Activated CD4-positive, alpha-beta T cell treated with anti-CD3 and anti-CD28 coated beads for 24 hours (primary cell): ENCODE measurements at regions not wholly inside any gene's neighbourhood (a gene's known extent, or its start where the extent isn't known, plus 50 kb on each side); places are given as distances from the start of the nearest gene placed in this dataset.
"Not testable (repeated sequence)": the region's sequence is repeated elsewhere in the genome, so short reads cannot be mapped to it uniquely, and the experiment has no call there.

Experiments
- DNase-seq, 2 donors: peaks; one replicate each; pipeline ENCODE4 v3.0.0-alpha.2; 2020; ENCODE audit warnings: low read depth in 2 of 2

DNA sequence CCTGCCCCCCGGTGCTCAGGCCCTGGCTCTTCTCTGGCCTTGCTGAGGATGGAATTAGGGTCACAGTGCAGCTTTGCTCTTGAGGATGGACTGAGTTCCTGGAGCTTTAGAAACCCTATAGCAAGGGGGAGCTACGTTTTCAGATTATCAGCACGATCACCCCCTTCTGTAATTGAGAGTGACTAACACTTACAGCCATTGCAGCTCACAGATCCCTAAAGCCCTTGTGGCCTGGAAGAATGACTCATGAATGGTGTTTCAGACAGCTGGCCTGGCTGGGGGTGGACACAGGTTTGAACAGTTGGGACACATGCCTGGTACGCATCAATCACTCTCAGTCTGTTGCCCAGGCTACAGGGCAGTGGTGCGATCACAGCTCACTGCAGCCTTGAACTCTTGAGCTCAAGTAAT lies 79.7 kb upstream of the IGFBP5 start:
- DNase-seq, result no peak

DNA sequence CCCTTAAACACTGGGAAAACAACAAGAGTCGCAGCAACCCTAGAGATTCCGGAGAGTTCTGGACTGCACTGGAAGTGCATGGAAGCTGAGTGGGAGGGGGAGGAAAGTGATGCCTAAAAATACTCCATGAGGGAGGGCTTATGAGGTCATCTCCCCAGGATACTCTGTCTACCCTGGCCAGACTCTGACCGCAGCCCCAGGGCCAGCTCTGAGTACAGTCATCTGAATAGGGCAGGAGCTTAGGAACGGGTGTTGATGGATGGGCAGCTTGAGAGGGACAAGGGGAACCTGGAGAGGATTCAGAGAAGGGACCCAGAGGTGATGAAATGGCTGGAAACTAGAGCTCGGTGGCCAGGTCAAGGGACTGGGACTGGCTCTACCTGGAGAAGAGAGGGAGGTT lies 79.3 kb upstream of the IGFBP5 start:
- DNase-seq, result no peak

DNA sequence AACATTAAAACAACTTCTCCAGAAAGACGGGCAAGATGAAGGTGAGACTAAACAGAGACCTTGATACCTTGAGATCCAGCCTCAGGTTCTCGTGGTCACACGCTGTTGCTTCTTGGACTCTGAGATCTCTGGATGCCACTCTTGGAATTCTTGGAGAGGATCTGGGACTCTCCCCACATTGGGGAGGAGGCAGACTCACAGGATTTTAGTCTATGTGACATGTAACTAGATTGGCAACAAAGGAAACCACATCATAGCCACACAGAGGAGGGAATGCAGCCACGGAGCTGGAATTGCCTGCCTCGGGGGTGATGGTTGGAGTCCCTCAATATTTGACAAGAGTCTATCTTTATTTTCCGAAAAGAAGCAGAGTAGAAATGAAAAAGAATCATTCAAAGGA lies 78.8 kb upstream of the IGFBP5 start:
- DNase-seq, result no peak

DNA sequence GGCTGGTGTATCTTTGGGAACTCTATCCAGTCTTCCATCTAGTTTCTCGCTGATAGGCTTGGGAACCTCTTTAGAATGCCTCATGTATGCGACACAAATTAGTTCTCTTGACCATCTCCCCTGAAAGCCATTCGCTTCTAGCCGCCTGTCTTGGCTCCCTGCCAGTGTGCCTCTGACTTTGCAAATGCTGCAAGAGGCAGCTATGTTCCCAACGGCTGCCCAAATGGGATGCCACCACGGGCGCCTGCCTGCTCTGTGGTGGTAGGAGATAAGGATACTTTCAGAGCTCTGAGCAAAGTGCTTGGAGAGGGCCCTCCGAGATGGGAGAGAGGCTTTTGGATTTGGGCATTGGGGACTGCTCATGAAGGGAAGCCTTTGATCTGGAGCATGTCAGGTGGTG lies 77.7 kb upstream of the IGFBP5 start:
- no peak for DNase-seq

DNA sequence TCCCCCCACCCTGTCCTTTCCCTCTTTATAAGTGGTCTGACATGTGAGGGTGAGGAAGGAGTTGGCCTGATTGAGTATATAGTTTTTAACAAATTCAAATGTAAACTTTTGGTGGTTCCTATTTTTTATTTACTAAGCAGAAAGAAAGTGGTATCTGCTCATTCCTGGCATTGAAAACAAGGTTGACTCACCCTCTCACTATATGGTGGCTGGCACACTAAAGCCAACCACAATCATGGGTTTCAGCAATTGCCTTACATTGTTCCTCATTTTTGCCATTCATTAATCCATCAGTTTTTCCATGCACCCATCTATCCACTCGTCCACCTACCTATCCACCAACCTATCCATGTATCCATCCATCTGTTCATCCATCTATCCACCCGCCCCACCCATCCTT lies 75.4 kb upstream of the IGFBP5 start:
- no peak for DNase-seq

DNA sequence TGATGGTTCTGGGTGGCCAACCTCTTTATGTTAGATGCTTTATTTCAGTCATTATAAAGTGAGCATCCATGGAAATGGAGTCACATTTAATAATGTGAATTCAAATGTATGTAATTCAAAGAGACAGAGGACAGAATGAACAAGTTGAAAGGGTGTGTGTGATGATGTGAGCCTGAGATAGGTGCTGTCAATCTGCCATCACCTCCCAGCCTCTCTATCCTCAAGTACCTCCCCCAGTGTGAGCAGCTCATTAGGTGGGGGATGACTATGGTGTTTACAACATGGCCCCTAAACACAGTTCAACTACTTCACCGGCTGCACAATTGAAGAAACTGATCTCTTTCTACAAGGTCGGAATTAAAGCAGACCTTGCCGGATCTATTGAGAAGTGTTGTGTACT lies 74.7 kb upstream of the IGFBP5 start:
- DNase-seq, result no peak

DNA sequence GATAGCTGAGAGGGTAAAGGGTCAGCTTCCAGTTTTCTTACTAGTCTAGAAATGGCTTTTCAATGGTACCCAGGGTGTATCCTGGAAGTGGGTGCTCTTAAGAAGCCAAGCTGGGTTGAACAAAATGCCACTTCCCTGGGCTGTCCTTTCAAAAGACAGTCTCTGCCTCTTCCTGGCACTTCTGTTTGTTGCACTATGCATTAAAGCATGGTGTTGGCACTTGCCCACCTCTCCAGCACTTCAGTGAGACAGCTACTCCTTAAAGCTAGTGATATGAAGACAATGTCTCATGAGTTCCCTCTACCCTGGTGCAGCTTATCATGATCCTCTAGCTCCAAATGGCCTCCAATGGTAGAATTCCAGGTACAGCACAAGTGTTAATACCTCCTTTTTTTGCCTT lies 74.3 kb upstream of the IGFBP5 start:
- DNase-seq, result no peak

DNA sequence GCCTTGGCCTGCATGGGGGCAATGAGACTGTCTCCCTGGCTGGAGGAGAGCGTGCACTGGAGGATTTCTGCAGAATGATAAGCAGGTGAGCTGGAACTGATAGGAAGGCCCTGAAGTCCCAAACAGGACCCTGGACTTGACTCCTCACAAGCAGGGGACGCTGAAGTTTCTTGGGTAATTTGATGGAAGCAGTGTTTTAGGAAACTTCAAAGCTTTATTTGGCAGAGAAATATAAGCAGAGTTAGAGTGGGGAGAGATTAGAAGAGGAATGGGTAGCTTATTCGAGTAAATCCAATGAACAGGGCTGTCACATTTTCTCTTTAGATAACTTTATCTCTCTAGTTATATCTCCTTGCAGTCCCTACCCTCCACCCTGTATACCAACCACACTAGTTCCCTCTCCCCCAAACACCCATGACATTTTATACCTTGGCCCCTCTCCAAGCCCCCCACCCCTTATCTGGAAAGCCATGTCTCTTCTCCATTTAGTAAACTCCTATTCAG lies 73.6 kb upstream of the IGFBP5 start:
- DNase-seq, result no peak

DNA sequence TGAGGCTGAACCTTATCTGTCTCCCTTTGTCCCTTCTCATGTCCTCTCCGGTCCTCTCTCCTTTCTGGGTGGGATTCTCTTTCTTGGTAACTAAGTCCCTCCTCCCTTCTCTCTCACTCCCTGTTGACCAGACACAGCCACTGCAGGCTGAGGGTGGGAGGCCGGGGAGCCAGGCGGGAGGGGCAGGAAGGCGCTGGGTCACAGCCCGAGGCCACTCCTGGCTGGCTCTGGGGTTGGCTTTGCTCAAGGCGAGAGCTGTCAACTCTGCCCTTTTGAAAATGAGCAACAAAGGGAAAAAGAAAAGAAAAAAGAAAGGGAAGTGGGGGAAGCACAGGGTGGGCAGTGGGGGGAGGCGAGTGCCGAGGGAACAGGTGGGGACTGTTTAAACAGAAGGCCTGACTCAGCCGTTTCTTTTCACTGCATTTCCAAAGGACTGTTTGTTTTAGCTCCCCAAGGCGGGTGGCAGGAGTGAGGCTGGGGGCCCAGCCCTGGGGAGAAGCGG lies 70.5 kb upstream of the IGFBP5 start:
- DNase-seq, result no peak

DNA sequence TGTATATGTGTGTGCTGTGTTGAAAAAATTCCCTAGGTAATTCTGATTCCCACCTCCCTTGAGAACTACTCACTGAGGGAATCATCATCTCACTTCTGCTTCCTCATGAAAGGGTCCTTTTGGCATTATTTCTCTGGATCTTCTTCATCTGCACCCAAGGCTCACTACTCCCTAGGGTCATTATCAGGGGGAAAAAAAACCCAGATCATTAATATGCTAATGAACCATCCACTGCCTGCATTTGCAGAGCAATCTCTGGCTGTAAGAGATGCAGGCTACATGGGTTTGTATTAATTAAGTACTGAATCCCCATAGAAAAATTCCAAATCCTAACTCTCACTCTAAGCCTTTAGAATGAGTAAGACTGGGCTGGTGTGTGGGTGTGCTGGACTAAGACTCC lies 68.0 kb upstream of the IGFBP5 start:
- no peak for DNase-seq

DNA sequence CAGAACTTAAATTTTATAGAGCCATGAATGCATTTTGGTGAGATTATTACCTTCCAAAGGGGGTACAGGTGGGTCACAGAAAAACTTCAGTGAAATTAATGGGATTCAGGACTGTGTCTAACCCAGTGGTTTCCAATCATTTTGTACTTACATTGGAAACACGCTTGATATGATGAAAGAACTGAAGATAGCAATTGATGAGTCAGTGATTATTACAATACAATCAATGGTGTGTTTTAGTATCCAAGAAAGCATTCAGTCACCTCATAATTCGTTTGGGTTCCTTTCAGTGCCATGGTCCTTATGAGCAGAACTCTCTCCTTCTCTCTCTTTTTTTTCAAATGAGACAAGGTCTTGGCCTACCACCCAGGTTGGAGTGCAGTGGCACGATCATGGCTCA lies 66.5 kb upstream of the IGFBP5 start:
- no peak for DNase-seq

DNA sequence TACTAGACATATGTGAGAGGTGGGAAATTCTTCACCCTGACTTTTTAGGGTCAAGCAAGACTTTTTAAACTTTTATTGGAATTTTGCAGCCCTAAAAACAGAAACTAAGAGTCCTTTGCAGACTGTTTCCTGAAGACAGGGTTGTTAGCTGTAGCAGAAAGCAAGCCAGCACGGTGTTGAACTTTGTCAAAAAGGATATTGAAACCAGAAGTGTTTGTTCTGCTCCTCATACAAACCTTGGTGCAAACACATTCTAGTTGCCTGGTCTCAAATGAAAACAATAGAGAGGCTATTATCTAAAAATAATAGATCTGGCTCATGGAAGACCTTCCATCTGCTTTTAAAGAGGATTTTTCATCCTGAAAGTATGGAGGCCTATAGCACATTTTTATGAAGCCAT lies 65.8 kb upstream of the IGFBP5 start:
- DNase-seq, result no peak

DNA sequence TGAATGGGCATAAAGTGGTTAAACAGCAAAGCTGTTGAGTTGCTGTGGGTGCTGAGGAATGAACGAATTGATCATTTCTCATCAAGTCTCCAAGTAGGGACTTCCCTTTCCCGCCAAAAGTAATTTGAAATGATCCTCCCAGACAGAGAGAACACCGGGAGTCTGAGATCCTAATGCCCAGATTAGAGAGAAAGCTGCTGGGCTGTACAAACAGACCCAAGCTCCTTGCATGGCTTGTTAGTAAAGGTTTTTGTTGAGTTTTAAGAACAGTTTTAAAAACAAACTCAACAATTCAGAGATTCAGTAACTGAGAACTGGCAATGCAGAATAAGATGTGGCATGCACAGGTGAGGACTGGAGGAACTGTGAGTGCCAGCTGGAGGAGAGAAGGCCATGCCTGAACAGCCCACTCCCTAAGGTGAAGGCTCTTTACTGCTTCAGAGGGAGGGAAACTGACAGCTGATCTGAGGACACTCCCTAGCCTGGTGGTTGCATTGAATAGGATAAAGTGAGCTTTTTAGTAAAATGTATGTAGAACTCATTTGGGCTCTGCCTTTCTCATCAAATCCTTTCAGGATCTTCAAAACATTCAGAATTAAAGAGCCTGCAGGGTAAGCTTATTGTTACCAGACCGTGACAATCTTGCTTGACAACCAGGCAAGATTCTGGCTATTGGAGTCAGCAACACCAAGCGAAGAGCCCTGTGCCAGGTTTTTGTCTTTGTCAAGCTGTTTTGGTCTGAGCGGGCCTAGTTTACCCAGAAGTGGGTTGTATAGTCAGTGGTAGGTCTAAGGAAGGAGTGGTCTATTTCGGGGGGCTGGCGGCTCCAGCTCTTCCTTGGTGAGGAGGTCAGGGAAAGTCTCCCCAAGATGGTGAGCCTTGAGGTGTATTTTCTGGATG lies 63.2 kb upstream of the IGFBP5 start:
- no peak for DNase-seq

DNA sequence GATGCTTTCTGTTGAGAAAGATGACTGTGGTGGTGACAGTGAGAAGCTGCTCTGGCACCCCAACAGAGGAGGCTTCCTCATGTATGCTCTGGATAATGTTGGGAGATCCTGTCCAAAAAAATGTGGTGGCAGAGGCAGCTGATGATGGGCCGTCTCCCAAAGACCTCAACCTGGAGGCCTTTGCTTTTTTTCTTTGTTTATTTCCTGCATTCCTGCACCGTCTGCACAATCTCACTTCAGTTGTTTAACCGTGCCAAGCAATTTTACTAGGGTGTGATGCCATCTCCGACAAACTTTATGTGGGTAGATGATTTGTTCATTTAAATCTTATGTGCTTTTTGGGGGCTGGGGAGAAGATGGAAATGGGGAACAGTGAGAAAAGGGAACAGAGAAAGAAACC lies 62.2 kb upstream of the IGFBP5 start:
- no peak for DNase-seq

DNA sequence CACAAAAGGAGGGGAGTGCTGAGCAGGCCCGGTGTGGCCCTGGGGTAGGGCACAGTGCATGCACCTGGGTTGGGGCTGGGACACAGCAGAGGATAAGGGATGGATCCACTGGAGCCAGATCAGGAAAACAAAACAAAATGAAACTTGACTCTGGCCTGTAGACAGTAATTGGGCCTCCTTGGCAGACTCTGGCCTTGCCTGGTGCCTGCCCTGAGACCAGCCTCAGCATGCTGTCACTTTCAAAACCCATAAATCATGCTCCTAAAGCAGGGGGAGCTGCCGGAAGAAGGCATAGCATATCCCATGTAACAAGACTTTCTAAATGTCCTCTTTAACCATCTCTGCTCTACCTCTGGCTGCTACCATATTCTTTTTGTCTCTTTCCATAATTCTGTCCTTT lies 61.1 kb upstream of the IGFBP5 start:
- DNase-seq, result no peak

DNA sequence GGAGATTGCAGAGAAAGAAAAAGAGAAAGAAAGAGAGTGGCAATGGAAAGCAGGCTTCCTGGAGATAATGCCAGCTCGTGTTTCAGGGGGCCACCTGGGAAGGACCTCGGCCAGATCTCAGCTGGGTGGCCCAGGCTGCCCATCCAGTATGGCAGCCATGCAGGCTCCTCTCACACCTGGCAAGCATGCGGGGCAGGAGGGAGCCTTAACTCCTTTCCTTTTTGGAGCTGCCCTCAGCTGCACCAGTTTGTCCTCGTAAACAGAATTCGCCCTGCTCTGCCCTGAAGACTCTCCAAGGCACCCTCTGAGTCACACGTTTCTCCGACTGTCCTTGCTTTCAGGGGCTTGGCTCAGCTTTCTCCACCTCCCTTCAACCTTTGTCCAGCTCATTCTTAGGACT lies 59.5 kb upstream of the IGFBP5 start:
- no peak for DNase-seq

DNA sequence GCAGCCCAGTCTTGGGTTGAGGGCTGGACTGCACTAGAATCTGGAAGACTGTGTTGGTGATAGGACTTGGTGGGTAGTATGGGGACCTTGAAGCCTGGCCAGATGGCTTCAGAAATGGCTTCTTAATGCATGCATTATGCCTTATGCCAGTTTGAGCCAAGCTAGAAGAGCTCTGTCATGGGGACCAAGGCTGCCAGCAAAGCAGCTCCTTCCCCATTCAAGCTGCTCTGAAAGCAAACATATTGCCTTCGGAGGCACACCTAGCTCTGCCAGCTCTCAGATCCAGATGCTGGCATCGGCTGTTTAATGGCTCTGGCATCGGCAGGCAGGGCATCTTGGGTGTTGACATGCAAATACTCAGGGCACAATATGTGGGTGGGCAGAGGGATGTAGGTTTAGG lies 59.0 kb upstream of the IGFBP5 start:
- no peak for DNase-seq

DNA sequence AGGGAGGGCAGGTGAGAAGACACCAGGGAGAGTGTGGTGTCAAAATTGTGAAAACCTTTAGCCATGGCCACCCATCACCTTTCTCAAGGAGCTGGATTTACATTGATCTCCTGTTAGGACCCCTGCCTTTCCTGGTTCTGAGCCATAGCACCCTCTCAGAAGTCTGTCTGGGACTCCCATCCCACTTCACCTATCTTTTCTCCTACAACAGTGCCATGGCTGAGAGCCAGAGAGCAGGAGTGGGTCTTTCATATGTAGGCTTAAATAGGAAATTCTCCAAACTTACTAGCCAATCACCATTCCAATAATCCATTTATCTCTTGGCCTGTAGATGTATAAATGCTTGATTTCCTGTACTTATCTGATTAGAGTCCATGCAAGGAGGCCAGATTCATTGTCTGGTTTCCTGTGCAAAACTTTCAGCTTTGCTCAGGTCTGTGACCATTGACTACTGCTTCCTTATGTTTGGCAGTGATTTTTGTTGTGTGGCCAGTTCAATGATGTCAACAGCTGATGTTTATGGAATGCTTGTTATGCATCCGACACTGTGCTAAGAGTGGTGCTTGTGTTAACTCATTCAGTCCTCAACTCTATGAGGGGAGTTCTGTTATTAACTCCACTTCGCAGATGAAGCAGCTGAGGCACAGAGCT lies 57.6 kb upstream of the IGFBP5 start:
- no peak for DNase-seq

DNA sequence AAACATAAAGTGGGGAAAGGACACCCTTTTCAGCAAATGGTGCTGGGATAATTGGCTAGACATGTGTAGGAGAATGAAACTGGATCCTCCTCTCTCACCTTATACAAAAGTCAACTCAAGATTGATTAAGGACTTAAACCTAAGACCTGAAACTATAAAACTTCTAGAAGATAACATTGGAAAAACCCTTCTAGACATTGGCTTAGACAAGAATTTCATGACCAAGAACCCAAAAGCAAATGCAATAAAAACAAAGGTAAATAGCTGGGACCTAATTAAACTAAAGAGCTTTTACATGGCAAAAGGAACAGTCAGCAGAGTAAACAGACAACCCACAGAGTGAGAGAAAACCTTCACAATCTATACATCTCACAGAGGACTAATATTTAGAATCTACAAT lies 55.4 kb upstream of the IGFBP5 start:
- DNase-seq, result not testable (repeated sequence)

DNA sequence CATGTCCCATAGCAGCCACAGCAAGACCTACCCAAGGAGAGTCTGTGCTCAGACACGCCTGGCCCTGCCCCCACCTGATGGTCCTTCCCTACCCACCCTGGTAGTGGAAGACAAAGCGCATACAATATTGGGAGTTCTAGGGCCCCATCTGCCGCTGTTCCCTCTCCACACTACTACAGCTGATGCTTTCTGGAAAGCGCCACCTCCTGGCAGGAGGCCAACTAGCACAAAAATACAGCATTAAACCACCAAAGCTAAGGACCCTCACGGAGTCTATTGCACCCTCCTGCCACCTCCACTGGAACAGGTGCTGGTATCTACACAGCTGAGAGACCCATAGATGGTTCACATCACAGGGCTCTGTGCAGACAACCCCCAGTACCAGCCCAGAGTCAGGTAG lies 50.9 kb upstream of the IGFBP5 start:
- DNase-seq, result not testable (repeated sequence)

DNA sequence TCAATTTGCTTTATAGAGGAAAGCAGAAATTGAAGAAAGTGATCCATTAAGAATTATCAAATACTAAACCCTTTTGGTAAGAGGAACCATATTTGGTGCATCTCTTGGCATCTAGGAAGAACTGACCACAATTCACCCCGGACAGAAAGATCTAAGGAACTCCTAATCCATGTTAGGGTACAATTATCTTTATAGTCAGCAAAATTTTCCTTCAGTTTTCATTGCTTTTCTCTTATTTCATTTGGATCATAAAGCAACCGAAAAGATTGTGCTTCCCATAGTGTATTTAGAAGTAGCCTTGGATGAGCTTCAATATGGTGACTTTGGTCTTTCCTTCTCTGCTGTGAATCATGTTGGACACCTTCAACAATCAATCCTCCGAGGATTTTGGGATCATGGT lies 50.1 kb upstream of the IGFBP5 start:
- DNase-seq, result no peak
